Tibial nerve (tissue), 4 donors: ENCODE measurements at regions not wholly inside any gene's neighbourhood (a gene's known extent, or its start where the extent isn't known, plus 50 kb on each side); places are given as distances from the start of the nearest gene placed in this dataset.
A peak's percentile ranks its signal among the peaks of the same experiment; 100 is the strongest.

ENCODE experiments used
- DNase-seq, 2 donors: peaks; one replicate each; pipeline ENCODE4 v3.0.0-alpha.2; 2019; ENCODE audit warnings: low spot score in 2 of 2
- H3K27ac ChIP-seq, 4 donors: fragments of 200-600 bp; sonication (generic) in 3 of 4; one replicate each; pipeline ENCODE4 v1.5.1; 2017 to 2019; ENCODE audit warnings: mild to moderate bottlenecking in 1 of 4
- H3K27me3 ChIP-seq, 2 donors: fragments of 200-600 bp; sonication (generic) in 1 of 2; one replicate each; pipeline versions ENCODE4 v1.5.1 to v1.6.0; 2017 to 2019
- H3K36me3 ChIP-seq, 3 donors: fragments of 200-600 bp; sonication (generic); one replicate each; pipeline ENCODE4 v1.5.1; 2018 to 2019
- H3K4me1 ChIP-seq, 4 donors: fragments of 200-600 bp; sonication (generic) in 3 of 4; one replicate each; pipeline ENCODE4 v1.5.1; 2017 to 2019
- H3K4me3 ChIP-seq, 4 donors: fragments of 200-600 bp; sonication (generic) in 3 of 4; one replicate each; pipeline ENCODE4 v1.5.1; 2017 to 2019; ENCODE audit warnings: mild to moderate bottlenecking in 1 of 4, moderate library complexity in 1 of 4
- H3K9me3 ChIP-seq, 4 donors: fragments of 200-600 bp; sonication (generic) in 3 of 4; one replicate each; pipeline ENCODE4 v1.5.1; 2017 to 2019
- EP300 ChIP-seq, 2 donors: sonication (generic); formaldehyde crosslinking; IDR thresholded peaks; one replicate each; pipeline ENCODE4 v1.6.1; 2017; ENCODE audit warnings: antibody characterized with exemption in 2 of 2, mild to moderate bottlenecking in 1 of 2
- POLR2A ChIP-seq, 2 donors: fragments of 450-650 bp; IDR thresholded peaks; one replicate each; pipeline ENCODE4 v1.6.1; 2017; ENCODE audit warnings: antibody characterized with exemption in 2 of 2, mild to moderate bottlenecking in 2 of 2, moderate library complexity in 2 of 2
- WGBS, 2 donors: methylation state at CpG; one replicate each; pipeline ENCODE4 v1.1.5; 2018; 5-methylcytosine and 5-hydroxymethylcytosine counted together
- TF ChIP-seq, protein P1 (sequence below), 5 experiments: fragments of 200-600 bp in 3 of 5; fragments of 450-650 bp in 2 of 5; sonication (generic) in 3 of 5; IDR thresholded peaks; one replicate each; pipeline ENCODE4 v1.5.1; 2016 to 2019; ENCODE audit warnings: antibody characterized with exemption in 5 of 5, mild to moderate bottlenecking in 3 of 5, moderate library complexity in 2 of 5

DNA sequence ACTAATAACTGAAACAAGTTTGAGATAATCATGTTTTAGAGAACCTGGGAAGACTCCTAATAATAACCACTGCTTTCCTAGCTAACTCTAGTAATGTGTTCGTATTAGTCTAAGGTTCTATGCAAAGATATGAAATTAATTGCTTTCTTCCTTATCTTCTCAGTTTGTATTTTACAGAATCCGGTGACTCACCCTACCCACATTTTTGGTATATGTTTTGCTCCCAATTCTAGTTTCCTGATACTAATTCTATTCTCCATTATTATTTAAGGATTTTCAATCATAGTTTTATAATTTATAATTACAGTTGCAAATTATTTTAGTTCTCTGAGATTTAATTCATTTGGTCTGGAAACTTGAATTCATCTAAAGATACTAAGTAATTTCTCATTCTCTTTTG, 394.6 kb upstream of the SETBP1 start:
- 91 to 93% methylated on average over 2 of the region's 2 CpGs for WGBS, 2 donors
- no peaks in the 10 kb centered on the region for H3K9me3 ChIP-seq
- DNase-seq = no peak
- H3K27me3 ChIP-seq = no peaks in the 10 kb centered on the region
- H3K27ac ChIP-seq = no peak overlapping the region
- no peak overlapping the region for H3K4me3 ChIP-seq
- no peak for TF ChIP-seq EP300 (IDR thresholded peaks at IDR 0.05)
- TF ChIP-seq, protein P1, sequence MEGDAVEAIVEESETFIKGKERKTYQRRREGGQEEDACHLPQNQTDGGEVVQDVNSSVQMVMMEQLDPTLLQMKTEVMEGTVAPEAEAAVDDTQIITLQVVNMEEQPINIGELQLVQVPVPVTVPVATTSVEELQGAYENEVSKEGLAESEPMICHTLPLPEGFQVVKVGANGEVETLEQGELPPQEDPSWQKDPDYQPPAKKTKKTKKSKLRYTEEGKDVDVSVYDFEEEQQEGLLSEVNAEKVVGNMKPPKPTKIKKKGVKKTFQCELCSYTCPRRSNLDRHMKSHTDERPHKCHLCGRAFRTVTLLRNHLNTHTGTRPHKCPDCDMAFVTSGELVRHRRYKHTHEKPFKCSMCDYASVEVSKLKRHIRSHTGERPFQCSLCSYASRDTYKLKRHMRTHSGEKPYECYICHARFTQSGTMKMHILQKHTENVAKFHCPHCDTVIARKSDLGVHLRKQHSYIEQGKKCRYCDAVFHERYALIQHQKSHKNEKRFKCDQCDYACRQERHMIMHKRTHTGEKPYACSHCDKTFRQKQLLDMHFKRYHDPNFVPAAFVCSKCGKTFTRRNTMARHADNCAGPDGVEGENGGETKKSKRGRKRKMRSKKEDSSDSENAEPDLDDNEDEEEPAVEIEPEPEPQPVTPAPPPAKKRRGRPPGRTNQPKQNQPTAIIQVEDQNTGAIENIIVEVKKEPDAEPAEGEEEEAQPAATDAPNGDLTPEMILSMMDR (IDR thresholded peaks at IDR 0.05) = no peak
- no peak for TF ChIP-seq POLR2A (IDR thresholded peaks at IDR 0.05)
- no peaks in the 10 kb centered on the region for H3K36me3 ChIP-seq
- no peaks in the 10 kb centered on the region for H3K4me1 ChIP-seq

- no peaks in the 10 kb centered on the region for H3K4me1 ChIP-seq
- 77 to 81% methylated on average over 4 of the region's 4 CpGs for WGBS, 2 donors
- DNase-seq = no peak
- no peaks in the 10 kb centered on the region for H3K36me3 ChIP-seq
- no peak for TF ChIP-seq EP300 (IDR thresholded peaks at IDR 0.05)
- TF ChIP-seq, protein P1 (IDR thresholded peaks at IDR 0.05) = no peak
- no peak for TF ChIP-seq POLR2A (IDR thresholded peaks at IDR 0.05)
- no peak overlapping the region for H3K27ac ChIP-seq
- no peaks in the 10 kb centered on the region for H3K9me3 ChIP-seq
- no peaks in the 10 kb centered on the region for H3K27me3 ChIP-seq
- no peak overlapping the region for H3K4me3 ChIP-seq
Measured at GRCh38 chr18:44290366-44290977, 390.2 kb upstream of the SETBP1 start.

GRCh38 chr18:44298566-44298965, 382.1 kb upstream of the SETBP1 start:
- no peak overlapping the region for H3K4me3 ChIP-seq
- no peaks in the 10 kb centered on the region for H3K27me3 ChIP-seq
- no peak for TF ChIP-seq POLR2A (IDR thresholded peaks at IDR 0.05)
- no peak for TF ChIP-seq EP300 (IDR thresholded peaks at IDR 0.05)
- TF ChIP-seq, protein P1 (IDR thresholded peaks at IDR 0.05) = no peak
- no peak overlapping the region for H3K27ac ChIP-seq
- no peaks in the 10 kb centered on the region for H3K36me3 ChIP-seq
- H3K9me3 ChIP-seq = no peaks in the 10 kb centered on the region
- no peak for DNase-seq
- no peaks in the 10 kb centered on the region for H3K4me1 ChIP-seq

DNA sequence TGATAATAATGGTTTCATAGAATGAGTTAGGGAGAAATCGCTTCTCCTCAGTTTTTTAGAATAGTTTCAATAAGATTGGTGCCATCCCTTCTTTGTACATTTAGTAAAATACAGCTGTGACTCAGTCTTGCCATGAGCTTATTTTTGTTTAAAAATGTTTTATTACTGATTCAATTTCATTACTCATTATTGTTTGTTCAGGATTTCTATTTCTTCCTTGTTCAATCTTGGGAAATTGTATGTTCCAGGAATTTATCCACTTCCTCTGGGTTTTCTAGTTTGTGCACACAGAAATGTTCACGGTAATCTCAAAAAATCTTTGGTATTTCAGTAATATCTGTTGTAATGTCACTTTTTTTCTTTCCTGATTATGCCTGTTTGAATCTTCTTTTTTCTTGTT, 371.5 kb upstream of the SETBP1 start:
- TF ChIP-seq, protein P1 (IDR thresholded peaks at IDR 0.05) = no peak
- TF ChIP-seq POLR2A (IDR thresholded peaks at IDR 0.05) (no peak), EP300 (IDR thresholded peaks at IDR 0.05) (no peak)
- Histone ChIP-seq H3K27me3 (no peaks in the 10 kb centered on the region), H3K9me3 (peaks cover 0 to 12% (median 4%) of the 10 kb centered on the region in 4 donors), H3K4me3 (no peak overlapping the region), H3K4me1 (peaks cover 0 to 4% (median 0%) of the 10 kb centered on the region in 4 donors), H3K27ac (peak overlapping the region in 1 of 4 donors; percentile 9), H3K36me3 (no peaks in the 10 kb centered on the region)
- 44 to 65% methylated on average over 2 of the region's 2 CpGs for WGBS, 2 donors
- no peak for DNase-seq

GRCh38 chr18:44320619-44321460, 359.8 kb upstream of the SETBP1 start:
- Histone ChIP-seq H3K9me3 (no peaks in the 10 kb centered on the region), H3K4me1 (peaks cover 0 to 3% (median 0%) of the 10 kb centered on the region in 4 donors), H3K27ac (no peak overlapping the region), H3K36me3 (no peaks in the 10 kb centered on the region), H3K27me3 (no peaks in the 10 kb centered on the region), H3K4me3 (no peak overlapping the region)
- WGBS, 2 donors = 94 to 97% methylated on average over 21 to 26 of the region's 26 CpGs
- no peak for DNase-seq
- TF ChIP-seq EP300 (IDR thresholded peaks at IDR 0.05) = no peak
- TF ChIP-seq POLR2A (IDR thresholded peaks at IDR 0.05) = no peak
- TF ChIP-seq, protein P1 (IDR thresholded peaks at IDR 0.05) = no peak
